ENCODE measurements at regions not wholly inside any gene's neighbourhood (a gene's known extent, or its start where the extent isn't known, plus 50 kb on each side); places are given as distances from the start of the nearest gene placed in this dataset.

DNA sequence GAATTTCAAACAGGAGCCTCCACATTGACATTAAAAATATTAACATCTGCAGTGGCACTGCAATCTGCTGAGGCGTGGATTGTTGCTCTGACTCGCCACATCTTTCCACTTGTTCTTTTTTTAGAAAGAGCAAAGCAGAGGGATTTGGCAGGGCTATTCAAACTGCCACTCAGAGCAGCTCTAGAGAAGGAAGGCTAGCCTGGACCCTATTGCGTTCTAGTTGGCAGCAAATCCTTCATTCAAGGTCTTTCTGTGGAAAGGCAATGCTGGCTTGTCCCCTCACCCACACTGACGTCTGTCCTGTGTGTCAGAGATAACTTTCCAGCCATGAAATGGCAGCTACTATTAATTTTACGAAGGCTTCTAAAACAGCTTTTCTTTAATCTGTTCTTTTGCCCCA is 483.2 kb upstream of the SGO1 start:
- H3K4me3 ChIP-seq (ENCODE audit: low read depth, low read length), result no peak overlapping the region
- no peaks in the 10 kb centered on the region for H3K27me3 ChIP-seq (ENCODE audit: control insufficient read depth, insufficient read depth, low read length)
- TF ChIP-seq, protein P1, sequence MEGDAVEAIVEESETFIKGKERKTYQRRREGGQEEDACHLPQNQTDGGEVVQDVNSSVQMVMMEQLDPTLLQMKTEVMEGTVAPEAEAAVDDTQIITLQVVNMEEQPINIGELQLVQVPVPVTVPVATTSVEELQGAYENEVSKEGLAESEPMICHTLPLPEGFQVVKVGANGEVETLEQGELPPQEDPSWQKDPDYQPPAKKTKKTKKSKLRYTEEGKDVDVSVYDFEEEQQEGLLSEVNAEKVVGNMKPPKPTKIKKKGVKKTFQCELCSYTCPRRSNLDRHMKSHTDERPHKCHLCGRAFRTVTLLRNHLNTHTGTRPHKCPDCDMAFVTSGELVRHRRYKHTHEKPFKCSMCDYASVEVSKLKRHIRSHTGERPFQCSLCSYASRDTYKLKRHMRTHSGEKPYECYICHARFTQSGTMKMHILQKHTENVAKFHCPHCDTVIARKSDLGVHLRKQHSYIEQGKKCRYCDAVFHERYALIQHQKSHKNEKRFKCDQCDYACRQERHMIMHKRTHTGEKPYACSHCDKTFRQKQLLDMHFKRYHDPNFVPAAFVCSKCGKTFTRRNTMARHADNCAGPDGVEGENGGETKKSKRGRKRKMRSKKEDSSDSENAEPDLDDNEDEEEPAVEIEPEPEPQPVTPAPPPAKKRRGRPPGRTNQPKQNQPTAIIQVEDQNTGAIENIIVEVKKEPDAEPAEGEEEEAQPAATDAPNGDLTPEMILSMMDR (IDR thresholded peaks at IDR 0.05; ENCODE audit: insufficient read depth, low read depth, low read length), result no peak
- H3K36me3 ChIP-seq (ENCODE audit: control insufficient read depth, insufficient read depth, low read length), result no peaks in the 10 kb centered on the region
- DNase-seq (ENCODE audit: low read depth), result no peak
- ChIA-PET CTCF (no interaction called here), POLR2A (no interaction called here)

DNA sequence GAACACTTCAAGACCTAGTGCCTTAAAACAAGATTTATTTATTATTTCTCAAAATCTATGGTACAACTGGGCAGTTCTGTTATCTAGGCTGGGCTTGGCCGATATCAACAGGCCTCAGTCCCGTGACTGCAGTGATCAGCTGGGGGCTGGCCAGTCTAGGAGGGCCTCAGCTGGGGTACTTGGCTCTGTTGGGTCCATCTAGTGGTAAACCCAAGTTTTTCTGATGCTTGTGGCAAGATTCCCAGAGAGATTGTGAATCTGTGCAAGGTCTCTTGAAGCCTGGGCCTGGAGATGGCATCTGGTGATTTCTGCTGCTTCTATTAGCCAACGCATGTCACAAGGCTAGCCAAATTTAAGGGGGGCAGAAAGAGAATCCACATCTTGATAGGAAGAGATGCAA is 482.4 kb upstream of the SGO1 start:
- no peaks in the 10 kb centered on the region for H3K27me3 ChIP-seq (ENCODE audit: control insufficient read depth, insufficient read depth, low read length)
- DNase-seq (ENCODE audit: low read depth), result no peak
- POLR2A ChIA-PET, result no interaction called here
- TF ChIP-seq, protein P1 (IDR thresholded peaks at IDR 0.05; ENCODE audit: insufficient read depth, low read depth, low read length), result no peak
- no peak overlapping the region for H3K4me3 ChIP-seq (ENCODE audit: low read depth, low read length)
- CTCF ChIA-PET, result no interaction called here
- H3K36me3 ChIP-seq (ENCODE audit: control insufficient read depth, insufficient read depth, low read length), result no peaks in the 10 kb centered on the region

DNA sequence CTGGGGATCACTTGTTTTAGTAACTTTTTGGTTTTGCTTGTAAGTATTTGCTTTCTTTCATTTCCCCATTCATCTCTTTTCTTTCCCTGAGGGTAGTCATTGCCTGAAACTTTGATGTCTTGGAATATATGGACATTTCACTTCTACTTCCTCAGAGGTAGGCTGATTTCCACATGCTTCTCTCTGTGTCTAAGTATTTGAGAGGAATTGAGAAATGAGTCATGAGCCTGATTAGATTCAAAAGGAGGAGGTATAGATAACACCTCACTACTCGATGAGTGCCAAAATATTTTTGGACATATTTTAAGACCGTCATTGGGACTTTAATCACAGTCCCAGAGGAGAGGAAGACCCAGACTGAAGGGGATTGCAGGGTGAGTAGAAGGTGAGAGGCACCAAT is 480.1 kb upstream of the SGO1 start:
- ChIA-PET POLR2A (no interaction called here), CTCF (no interaction called here)
- no peak for DNase-seq (ENCODE audit: low read depth)
- TF ChIP-seq, protein P1 (IDR thresholded peaks at IDR 0.05; ENCODE audit: insufficient read depth, low read depth, low read length), result no peak
- Histone ChIP-seq H3K4me3 (ENCODE audit: low read depth, low read length) (no peak overlapping the region), H3K36me3 (ENCODE audit: control insufficient read depth, insufficient read depth, low read length) (no peaks in the 10 kb centered on the region), H3K27me3 (ENCODE audit: control insufficient read depth, insufficient read depth, low read length) (no peaks in the 10 kb centered on the region)

DNA sequence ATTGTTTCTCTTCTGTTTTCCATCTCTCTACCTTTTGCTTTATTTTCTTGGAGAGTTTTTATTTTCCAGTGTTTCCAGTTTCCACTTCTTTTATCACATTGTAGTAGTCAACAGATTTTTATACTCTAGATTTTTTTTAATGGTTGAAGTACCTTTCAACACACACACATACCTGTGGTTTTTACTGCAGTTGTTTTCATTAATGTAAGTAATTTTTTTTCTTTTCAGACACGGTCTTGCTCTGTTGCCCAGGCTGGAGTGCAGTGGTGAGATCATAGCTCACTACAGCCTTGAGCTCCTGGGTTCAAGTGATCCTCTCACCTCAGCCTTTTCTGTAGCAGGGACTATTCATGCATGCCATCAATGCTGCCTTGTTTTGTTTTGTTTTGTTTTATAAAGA is 472.5 kb upstream of the SGO1 start:
- TF ChIP-seq, protein P1 (IDR thresholded peaks at IDR 0.05; ENCODE audit: insufficient read depth, low read depth, low read length), result no peak
- Histone ChIP-seq H3K36me3 (ENCODE audit: control insufficient read depth, insufficient read depth, low read length) (no peaks in the 10 kb centered on the region), H3K4me3 (ENCODE audit: low read depth, low read length) (no peak overlapping the region), H3K27me3 (ENCODE audit: control insufficient read depth, insufficient read depth, low read length) (no peaks in the 10 kb centered on the region)
- DNase-seq (ENCODE audit: low read depth), result no peak
- POLR2A ChIA-PET, result no interaction called here
- CTCF ChIA-PET, result interaction anchor here (0.6 kb wide), 1 partner anchor 83 kb away, joined by 3 read pairs; no protein-coding TSS in a partner anchor

GRCh38 chr3:20657560-20657959 is 471.6 kb upstream of the SGO1 start:
- DNase-seq (ENCODE audit: low read depth), result no peak
- H3K4me3 ChIP-seq (ENCODE audit: low read depth, low read length), result no peak overlapping the region
- TF ChIP-seq, protein P1 (IDR thresholded peaks at IDR 0.05; ENCODE audit: insufficient read depth, low read depth, low read length), result no peak
- ChIA-PET POLR2A (no interaction called here), CTCF (no interaction called here)
- H3K27me3 ChIP-seq (ENCODE audit: control insufficient read depth, insufficient read depth, low read length), result no peaks in the 10 kb centered on the region
- no peaks in the 10 kb centered on the region for H3K36me3 ChIP-seq (ENCODE audit: control insufficient read depth, insufficient read depth, low read length)

Measured in BJ (cell line).